ENCODE measurements at regions not wholly inside any gene's neighbourhood (a gene's known extent, or its start where the extent isn't known, plus 50 kb on each side); places are given as distances from the start of the nearest gene placed in this dataset.
A peak's percentile ranks its signal among the peaks of the same experiment; 100 is the strongest.

DNA sequence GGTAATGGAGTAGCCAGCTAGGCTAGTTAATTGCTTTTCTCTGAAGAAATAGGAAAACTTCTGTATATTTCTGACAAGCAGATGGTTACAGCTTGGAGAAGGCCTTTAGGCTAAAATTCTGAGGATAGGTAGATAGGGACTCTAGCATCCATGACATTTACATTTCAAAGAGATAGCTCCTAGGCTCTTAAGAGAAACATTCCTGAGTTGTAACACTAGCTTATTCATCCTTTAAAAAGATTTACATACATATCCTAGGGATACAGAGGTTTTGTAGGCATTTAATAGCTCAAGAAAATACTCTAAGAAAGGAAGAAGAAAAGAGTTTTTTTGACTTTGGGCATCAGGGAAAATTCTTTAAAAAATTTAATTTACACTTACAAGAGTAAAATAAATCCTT, 130.9 kb upstream of the CCDC179 start:
- TF ChIP-seq, protein P1, sequence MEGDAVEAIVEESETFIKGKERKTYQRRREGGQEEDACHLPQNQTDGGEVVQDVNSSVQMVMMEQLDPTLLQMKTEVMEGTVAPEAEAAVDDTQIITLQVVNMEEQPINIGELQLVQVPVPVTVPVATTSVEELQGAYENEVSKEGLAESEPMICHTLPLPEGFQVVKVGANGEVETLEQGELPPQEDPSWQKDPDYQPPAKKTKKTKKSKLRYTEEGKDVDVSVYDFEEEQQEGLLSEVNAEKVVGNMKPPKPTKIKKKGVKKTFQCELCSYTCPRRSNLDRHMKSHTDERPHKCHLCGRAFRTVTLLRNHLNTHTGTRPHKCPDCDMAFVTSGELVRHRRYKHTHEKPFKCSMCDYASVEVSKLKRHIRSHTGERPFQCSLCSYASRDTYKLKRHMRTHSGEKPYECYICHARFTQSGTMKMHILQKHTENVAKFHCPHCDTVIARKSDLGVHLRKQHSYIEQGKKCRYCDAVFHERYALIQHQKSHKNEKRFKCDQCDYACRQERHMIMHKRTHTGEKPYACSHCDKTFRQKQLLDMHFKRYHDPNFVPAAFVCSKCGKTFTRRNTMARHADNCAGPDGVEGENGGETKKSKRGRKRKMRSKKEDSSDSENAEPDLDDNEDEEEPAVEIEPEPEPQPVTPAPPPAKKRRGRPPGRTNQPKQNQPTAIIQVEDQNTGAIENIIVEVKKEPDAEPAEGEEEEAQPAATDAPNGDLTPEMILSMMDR (IDR thresholded peaks at IDR 0.05) = no peak
- no peak for TF ChIP-seq POLR2A (IDR thresholded peaks at IDR 0.05)
- intact Hi-C loops (cut with DNase I) = no loop called here
- H3K36me3 ChIP-seq = no peaks in the 10 kb centered on the region
- H3K9me3 ChIP-seq = no peaks in the 10 kb centered on the region
- ATAC-seq (no peak), DNase-seq (no peak)
- no peak overlapping the region for H3K27ac ChIP-seq
- no peak overlapping the region for H3K4me3 ChIP-seq
- H3K27me3 ChIP-seq = no peaks in the 10 kb centered on the region
- H3K4me1 ChIP-seq = no peaks in the 10 kb centered on the region

GRCh38 chr11:23006730-23007129, 146.5 kb upstream of the CCDC179 start:
- 61% methylated on average over 4 of the region's 4 CpGs for WGBS (ENCODE audit: insufficient coverage, low coverage, low lambda C conversion rate, missing lambda C conversion rate)
- DNase-seq (no peak), ATAC-seq (no peak)
- intact Hi-C loops (cut with DNase I) = no loop called here
- Histone ChIP-seq H3K36me3 (no peaks in the 10 kb centered on the region), H3K4me3 (no peak overlapping the region), H3K27ac (no peak overlapping the region), H3K27me3 (no peaks in the 10 kb centered on the region), H3K4me1 (peaks cover 0 to 9% (median 3%) of the 10 kb centered on the region in 4 donors), H3K9me3 (peaks cover 0 to 4% (median 0%) of the 10 kb centered on the region in 4 donors)
- no peak for TF ChIP-seq POLR2A (IDR thresholded peaks at IDR 0.05)
- TF ChIP-seq, protein P1 (IDR thresholded peaks at IDR 0.05) = no peak

GRCh38 chr11:23010790-23011335, 150.6 kb upstream of the CCDC179 start:
- Histone ChIP-seq H3K4me1 (peaks cover 0 to 9% (median 3%) of the 10 kb centered on the region in 4 donors), H3K36me3 (no peaks in the 10 kb centered on the region), H3K9me3 (no peaks in the 10 kb centered on the region), H3K27me3 (no peaks in the 10 kb centered on the region), H3K27ac (no peak overlapping the region), H3K4me3 (no peak overlapping the region)
- peak in 1 of 3 donors; percentile 35 for DNase-seq
- intact Hi-C loops (cut with DNase I) = no loop called here
- TF ChIP-seq, protein P1 (IDR thresholded peaks at IDR 0.05) = no peak
- TF ChIP-seq POLR2A (IDR thresholded peaks at IDR 0.05) = no peak
- peak; percentile 79 to 98 (median 84) for ATAC-seq

- no peaks in the 10 kb centered on the region for H3K36me3 ChIP-seq
- TF ChIP-seq POLR2A (IDR thresholded peaks at IDR 0.05) = no peak
- TF ChIP-seq, protein P1 (IDR thresholded peaks at IDR 0.05) = no peak
These were observed 152.7 kb upstream of the CCDC179 start for GRCh38 chr11:23012930-23013329.

GRCh38 chr11:23013509-23013908, 153.2 kb upstream of the CCDC179 start:
- Histone ChIP-seq H3K36me3 (no peaks in the 10 kb centered on the region), H3K4me1 (peaks cover 0 to 9% (median 3%) of the 10 kb centered on the region in 4 donors), H3K27ac (no peak overlapping the region), H3K27me3 (no peaks in the 10 kb centered on the region), H3K9me3 (no peaks in the 10 kb centered on the region), H3K4me3 (no peak overlapping the region)
- 89% methylated on average over 4 of the region's 5 CpGs for WGBS (ENCODE audit: insufficient coverage, low coverage, low lambda C conversion rate, missing lambda C conversion rate)
- DNase-seq = no peak
- intact Hi-C loops (cut with DNase I) = no loop called here
- no peak for ATAC-seq
- TF ChIP-seq, protein P1 (IDR thresholded peaks at IDR 0.05) = no peak
- TF ChIP-seq POLR2A (IDR thresholded peaks at IDR 0.05) = no peak

More at GRCh38 chr11:23012930-23013329, 152.7 kb upstream of the CCDC179 start:
- Histone ChIP-seq H3K9me3 (no peaks in the 10 kb centered on the region), H3K27ac (no peak overlapping the region), H3K4me1 (peaks cover 0 to 9% (median 3%) of the 10 kb centered on the region in 4 donors), H3K27me3 (no peaks in the 10 kb centered on the region), H3K4me3 (no peak overlapping the region)
- ATAC-seq (no peak), DNase-seq (no peak)
- WGBS (ENCODE audit: insufficient coverage, low coverage, low lambda C conversion rate, missing lambda C conversion rate) = 100% methylated on average over 2 of the region's 2 CpGs
- intact Hi-C loops (cut with DNase I) = no loop called here
